OCI-LY3 (cell line): ENCODE measurements at regions not wholly inside any gene's neighbourhood (a gene's known extent, or its start where the extent isn't known, plus 50 kb on each side); places are given as distances from the start of the nearest gene placed in this dataset.

Source experiments
- H2AFZ ChIP-seq: fragments of 200-600, 300-600 bp; shearing (Covaris generic); 2 replicates; pipeline ENCODE4 v1.6.0; 2014; ENCODE audit warnings: antibody characterized with exemption, low read depth, low read length
- H3K27ac ChIP-seq: fragments of 200-600, 300-600 bp; sonication (generic); 2 replicates; pipeline ENCODE4 v1.5.1; 2014; ENCODE audit warnings: mild to moderate bottlenecking, low read length, moderate library complexity, mixed read lengths
- H3K27me3 ChIP-seq: fragments of 200-600, 300-600 bp; sonication (generic); 2 replicates; pipeline ENCODE4 v1.6.1; 2014; ENCODE audit warnings: low read depth, low read length, mixed read lengths
- H3K36me3 ChIP-seq: fragments of 200-600, 300-600 bp; sonication (generic); replicated peaks from 2 replicates; pipeline ENCODE3; 2014; ENCODE audit warnings: low read depth, low read length, mixed read lengths
- H3K4me1 ChIP-seq: fragments of 300-600, 200-600 bp; sonication (generic); 2 replicates; pipeline ENCODE4 v1.6.1; 2014; ENCODE audit warnings: low read length, mixed read lengths
- H3K4me2 ChIP-seq: fragments of 200-600, 300-600 bp; sonication (generic); 2 replicates; pipeline ENCODE4 v1.6.1; 2014; ENCODE audit warnings: low read length, mixed read lengths
- H3K4me3 ChIP-seq: fragments of 300-600, 200-600 bp; sonication (generic); 2 replicates; pipeline ENCODE4 v1.5.1; 2014; ENCODE audit warnings: antibody characterized with exemption, mild to moderate bottlenecking, low read length, moderate library complexity
- H3K79me2 ChIP-seq: fragments of 300-600, 200-600 bp; shearing (Covaris generic); 2 replicates; pipeline ENCODE4 v1.6.1; 2014; ENCODE audit warnings: mild to moderate bottlenecking, low read length, mixed read lengths
- H3K9ac ChIP-seq: fragments of 300-600, 200-600 bp; shearing (Covaris generic); 2 replicates; pipeline ENCODE4 v1.6.0; 2014; ENCODE audit warnings: mild to moderate bottlenecking, low read length, moderate library complexity
- H3K9me3 ChIP-seq: fragments of 200-600, 300-600 bp; shearing (Covaris generic); 2 replicates; pipeline ENCODE4 v1.6.1; 2014; ENCODE audit warnings: low read length, mixed read lengths; ENCODE audit not compliant: insufficient read depth
- H4K20me1 ChIP-seq: fragments of 200-600, 300-600 bp; sonication (generic); 2 replicates; pipeline ENCODE4 v1.6.1; 2016; ENCODE audit warnings: low read length, mixed read lengths; ENCODE audit not compliant: insufficient read depth
- CTCF ChIP-seq: fragments of 200-600, 300-600 bp; sonication (generic); IDR thresholded peaks from 2 replicates; pipeline ENCODE4 v1.5.1; 2014; ENCODE audit warnings: antibody characterized with exemption, low read length, low read depth
- EZH2phosphoT487 ChIP-seq: fragments of 200-600 bp; shearing (Covaris generic); IDR thresholded peaks from 2 replicates; pipeline ENCODE4 v1.6.1; 2018; ENCODE audit warnings: antibody characterized with exemption, mixed run types, low read depth

GRCh38 chr3:7964899-7965298 lies 536.7 kb upstream of the LMCD1 start:
- no peak for TF ChIP-seq EZH2phosphoT487
- peak; percentile 41 for TF ChIP-seq CTCF

GRCh38 chr3:7973006-7973405 lies 528.6 kb upstream of the LMCD1 start:
- no peak for TF ChIP-seq EZH2phosphoT487
- no peak for TF ChIP-seq CTCF
- Histone ChIP-seq H3K9me3 (no peaks in the 10 kb centered on the region), H2AFZ (no peak overlapping the region), H3K4me3 (no peak overlapping the region), H3K4me1 (peaks cover 17% of the 10 kb centered on the region), H3K27me3 (no peaks in the 10 kb centered on the region), H3K36me3 (no peaks in the 10 kb centered on the region), H3K79me2 (no peaks in the 10 kb centered on the region), H3K9ac (no peak overlapping the region), H3K27ac (no peak overlapping the region), H4K20me1 (no peaks in the 10 kb centered on the region), H3K4me2 (no peak overlapping the region)

More at GRCh38 chr3:7964899-7965298, 536.7 kb upstream of the LMCD1 start:
- Histone ChIP-seq H3K27ac (no peak overlapping the region), H3K36me3 (no peaks in the 10 kb centered on the region), H3K79me2 (no peaks in the 10 kb centered on the region), H3K4me1 (no peaks in the 10 kb centered on the region), H4K20me1 (no peaks in the 10 kb centered on the region), H3K9ac (no peak overlapping the region), H3K9me3 (no peaks in the 10 kb centered on the region), H3K4me3 (no peak overlapping the region), H2AFZ (no peak overlapping the region), H3K27me3 (peaks cover 6% of the 10 kb centered on the region), H3K4me2 (no peak overlapping the region)

- no peaks in the 10 kb centered on the region for H3K79me2 ChIP-seq
- peak overlapping the region; percentile 60 for H3K27ac ChIP-seq
- H2AFZ ChIP-seq = peak overlapping the region; percentile 86
- H3K4me3 ChIP-seq = peak overlapping the region; percentile 40
- no peaks in the 10 kb centered on the region for H3K9me3 ChIP-seq
- H3K4me2 ChIP-seq = peak overlapping the region; percentile 69
- H3K27me3 ChIP-seq = no peaks in the 10 kb centered on the region
- no peak overlapping the region for H3K9ac ChIP-seq
- no peaks in the 10 kb centered on the region for H4K20me1 ChIP-seq
- H3K36me3 ChIP-seq = no peaks in the 10 kb centered on the region
- TF ChIP-seq CTCF (no peak), EZH2phosphoT487 (no peak)
- peaks cover 31% of the 10 kb centered on the region for H3K4me1 ChIP-seq
Measured at GRCh38 chr3:7977245-7978086, 524.2 kb upstream of the LMCD1 start.

GRCh38 chr3:7978087-7978422 lies 523.6 kb upstream of the LMCD1 start:
- Histone ChIP-seq H3K36me3 (no peaks in the 10 kb centered on the region), H4K20me1 (no peaks in the 10 kb centered on the region), H2AFZ (peak overlapping the region; percentile 86), H3K79me2 (no peaks in the 10 kb centered on the region), H3K9ac (no peak overlapping the region), H3K4me3 (peak overlapping the region; percentile 40), H3K27ac (peak overlapping the region; percentile 60), H3K27me3 (no peaks in the 10 kb centered on the region), H3K4me2 (peak overlapping the region; percentile 69), H3K4me1 (peaks cover 33% of the 10 kb centered on the region), H3K9me3 (no peaks in the 10 kb centered on the region)
- TF ChIP-seq EZH2phosphoT487 (no peak), CTCF (no peak)
